NCI-H524 treated with DMSO at 0.1 percent for 48 hours (cell line): ENCODE measurements at regions not wholly inside any gene's neighbourhood (a gene's known extent, or its start where the extent isn't known, plus 50 kb on each side); places are given as distances from the start of the nearest gene placed in this dataset.
A peak's percentile ranks its signal among the peaks of the same experiment; 100 is the strongest.

Experiments used
- DNase-seq: peaks from one replicate; lab custom pipeline; 2025; lab: John Stamatoyannopoulos, UW

- DNase-seq, result no peak
These were observed 295.5 kb downstream of the EPHA4 start for GRCh38 chr2:221276601-221277000.

GRCh38 chr2:221282386-221282785 lies 289.7 kb downstream of the EPHA4 start:
- DNase-seq, result no peak

- no peak for DNase-seq
These were observed 288.1 kb downstream of the EPHA4 start for GRCh38 chr2:221283896-221284545.

- no peak for DNase-seq
These were observed 287.0 kb downstream of the EPHA4 start for GRCh38 chr2:221285148-221285547.

GRCh38 chr2:221286406-221286805 lies 285.7 kb downstream of the EPHA4 start:
- DNase-seq, result no peak

- no peak for DNase-seq
These were observed 282.7 kb downstream of the EPHA4 start for GRCh38 chr2:221289389-221289788.

- DNase-seq, result no peak
These were observed 282.3 kb downstream of the EPHA4 start for GRCh38 chr2:221289846-221290245.

- no peak for DNase-seq
These were observed 278.0 kb downstream of the EPHA4 start for GRCh38 chr2:221293949-221294742.

GRCh38 chr2:221304916-221305315 lies 267.2 kb downstream of the EPHA4 start:
- no peak for DNase-seq

- no peak for DNase-seq
These were observed 263.5 kb downstream of the EPHA4 start for GRCh38 chr2:221308507-221309066.

- DNase-seq, result peak; percentile 25
These were observed 262.1 kb downstream of the EPHA4 start for GRCh38 chr2:221309892-221310583.

GRCh38 chr2:221310730-221311129 lies 261.4 kb downstream of the EPHA4 start:
- DNase-seq, result peak; percentile 26

- DNase-seq, result no peak
These were observed 259.5 kb downstream of the EPHA4 start for GRCh38 chr2:221312634-221313033.

GRCh38 chr2:221314786-221315185 lies 257.3 kb downstream of the EPHA4 start:
- DNase-seq, result no peak

GRCh38 chr2:221318376-221319130 lies 253.6 kb downstream of the EPHA4 start:
- no peak for DNase-seq

- DNase-seq, result no peak
These were observed 249.4 kb downstream of the EPHA4 start for GRCh38 chr2:221322741-221323140.

- no peak for DNase-seq
These were observed 248.6 kb downstream of the EPHA4 start for GRCh38 chr2:221323513-221323912.

- no peak for DNase-seq
These were observed 241.7 kb downstream of the EPHA4 start for GRCh38 chr2:221330436-221330835.

GRCh38 chr2:221334481-221335218 lies 237.5 kb downstream of the EPHA4 start:
- no peak for DNase-seq

- no peak for DNase-seq
These were observed 236.8 kb downstream of the EPHA4 start for GRCh38 chr2:221335219-221335752.

- no peak for DNase-seq
These were observed 235.1 kb downstream of the EPHA4 start for GRCh38 chr2:221336967-221337366.
